Smooth muscle cell (in vitro differentiated cells): ENCODE measurements at regions not wholly inside any gene's neighbourhood (a gene's known extent, or its start where the extent isn't known, plus 50 kb on each side); places are given as distances from the start of the nearest gene placed in this dataset.

Source experiments
- DNase-seq: peaks from one replicate; lab custom pipeline; 2025; ENCODE audit not compliant: unreplicated experiment; lab: John Stamatoyannopoulos, UW
- H2AFZ ChIP-seq: fragments of 200-600 bp; sonication (generic); 2 replicates; pipeline ENCODE4 v1.6.0; 2016; ENCODE audit warnings: antibody characterized with exemption, low read depth, mild to moderate bottlenecking
- H3F3A ChIP-seq: fragments of 200-600 bp; sonication (generic); 2 replicates; pipeline ENCODE4 v1.6.0; 2017; ENCODE audit warnings: antibody characterized with exemption, low read depth
- H3K27ac ChIP-seq: fragments of 200-600 bp; sonication (generic); 2 replicates; pipeline ENCODE4 v1.5.1; 2016; ENCODE audit warnings: low read depth, mild to moderate bottlenecking
- H3K27me3 ChIP-seq: fragments of 200-600 bp; sonication (generic); 2 replicates; pipeline ENCODE4 v1.6.1; 2016; ENCODE audit warnings: low read depth, mild to moderate bottlenecking
- H3K36me3 ChIP-seq: fragments of 200-600 bp; sonication (generic); 2 replicates; pipeline ENCODE4 v1.5.1; 2016; ENCODE audit warnings: low read depth
- H3K4me1 ChIP-seq: fragments of 200-600 bp; sonication (generic); 2 replicates; pipeline ENCODE4 v1.5.1; 2016; ENCODE audit warnings: low read depth
- H3K4me2 ChIP-seq: fragments of 200-600 bp; sonication (generic); 2 replicates; pipeline ENCODE4 v1.6.0; 2016; ENCODE audit warnings: mild to moderate bottlenecking
- H3K4me3 ChIP-seq: fragments of 200-600 bp; sonication (generic); 2 replicates; pipeline ENCODE4 v1.5.1; 2016; ENCODE audit warnings: mild to moderate bottlenecking
- H3K79me2 ChIP-seq: fragments of 200-600 bp; sonication (generic); 2 replicates; pipeline ENCODE4 v1.6.0; 2016; ENCODE audit warnings: low read depth, mild to moderate bottlenecking
- H3K9ac ChIP-seq: fragments of 200-600 bp; sonication (generic); 2 replicates; pipeline ENCODE4 v1.6.0; 2016; ENCODE audit warnings: low read depth
- H3K9me3 ChIP-seq: fragments of 200-600 bp; sonication (generic); replicated peaks from 2 replicates; pipeline ENCODE4 v1.5.1; 2016; ENCODE audit warnings: low read depth
- H4K20me1 ChIP-seq: fragments of 200-600 bp; sonication (generic); 2 replicates; pipeline ENCODE4 v1.6.0; 2016; ENCODE audit warnings: low read depth
- WGBS: methylation state at CpG from one replicate; pipeline ENCODE4 v1.1.7; 2016; ENCODE audit warnings: low lambda C conversion rate; 5-methylcytosine and 5-hydroxymethylcytosine counted together
- TF ChIP-seq, protein P1 (sequence below): fragments of 200-600 bp; sonication (generic); IDR thresholded peaks from 2 replicates; pipeline ENCODE4 v1.5.1; 2017; ENCODE audit warnings: borderline replicate concordance, mild to moderate bottlenecking, antibody characterized with exemption; ENCODE audit not compliant: insufficient read depth, poor library complexity, severe bottlenecking

DNA sequence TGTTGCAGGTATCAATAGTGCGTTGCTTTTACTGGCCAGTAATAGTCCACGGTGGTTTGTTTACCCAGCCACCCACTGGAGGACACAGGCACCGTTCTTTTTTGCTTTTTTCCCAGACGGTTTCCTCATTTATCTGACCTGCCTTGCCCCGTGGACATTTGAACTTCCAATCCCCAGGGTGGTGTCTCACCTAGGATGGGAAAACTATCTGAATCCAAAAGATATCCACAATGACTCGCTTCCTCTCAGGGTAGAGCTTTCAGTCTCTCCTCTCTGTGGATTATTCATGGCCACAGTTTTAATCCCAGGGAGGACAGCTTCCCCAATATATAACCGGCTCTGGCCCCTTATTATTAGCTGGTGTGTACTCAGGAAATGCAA, 170.8 kb downstream of the FOXO1 start:
- Histone ChIP-seq H2AFZ (no peak overlapping the region), H4K20me1 (no peaks in the 10 kb centered on the region), H3K79me2 (no peaks in the 10 kb centered on the region), H3K9me3 (no peaks in the 10 kb centered on the region), H3K27ac (no peak overlapping the region), H3K4me1 (no peaks in the 10 kb centered on the region), H3K27me3 (no peaks in the 10 kb centered on the region), H3K4me3 (no peak overlapping the region), H3K4me2 (no peak overlapping the region), H3K36me3 (no peaks in the 10 kb centered on the region), H3K9ac (no peak overlapping the region), H3F3A (no peaks in the 10 kb centered on the region)
- 53% methylated on average over 7 of the region's 7 CpGs for WGBS
- TF ChIP-seq, protein P1, sequence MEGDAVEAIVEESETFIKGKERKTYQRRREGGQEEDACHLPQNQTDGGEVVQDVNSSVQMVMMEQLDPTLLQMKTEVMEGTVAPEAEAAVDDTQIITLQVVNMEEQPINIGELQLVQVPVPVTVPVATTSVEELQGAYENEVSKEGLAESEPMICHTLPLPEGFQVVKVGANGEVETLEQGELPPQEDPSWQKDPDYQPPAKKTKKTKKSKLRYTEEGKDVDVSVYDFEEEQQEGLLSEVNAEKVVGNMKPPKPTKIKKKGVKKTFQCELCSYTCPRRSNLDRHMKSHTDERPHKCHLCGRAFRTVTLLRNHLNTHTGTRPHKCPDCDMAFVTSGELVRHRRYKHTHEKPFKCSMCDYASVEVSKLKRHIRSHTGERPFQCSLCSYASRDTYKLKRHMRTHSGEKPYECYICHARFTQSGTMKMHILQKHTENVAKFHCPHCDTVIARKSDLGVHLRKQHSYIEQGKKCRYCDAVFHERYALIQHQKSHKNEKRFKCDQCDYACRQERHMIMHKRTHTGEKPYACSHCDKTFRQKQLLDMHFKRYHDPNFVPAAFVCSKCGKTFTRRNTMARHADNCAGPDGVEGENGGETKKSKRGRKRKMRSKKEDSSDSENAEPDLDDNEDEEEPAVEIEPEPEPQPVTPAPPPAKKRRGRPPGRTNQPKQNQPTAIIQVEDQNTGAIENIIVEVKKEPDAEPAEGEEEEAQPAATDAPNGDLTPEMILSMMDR: no peak
- DNase-seq: no peak

DNA sequence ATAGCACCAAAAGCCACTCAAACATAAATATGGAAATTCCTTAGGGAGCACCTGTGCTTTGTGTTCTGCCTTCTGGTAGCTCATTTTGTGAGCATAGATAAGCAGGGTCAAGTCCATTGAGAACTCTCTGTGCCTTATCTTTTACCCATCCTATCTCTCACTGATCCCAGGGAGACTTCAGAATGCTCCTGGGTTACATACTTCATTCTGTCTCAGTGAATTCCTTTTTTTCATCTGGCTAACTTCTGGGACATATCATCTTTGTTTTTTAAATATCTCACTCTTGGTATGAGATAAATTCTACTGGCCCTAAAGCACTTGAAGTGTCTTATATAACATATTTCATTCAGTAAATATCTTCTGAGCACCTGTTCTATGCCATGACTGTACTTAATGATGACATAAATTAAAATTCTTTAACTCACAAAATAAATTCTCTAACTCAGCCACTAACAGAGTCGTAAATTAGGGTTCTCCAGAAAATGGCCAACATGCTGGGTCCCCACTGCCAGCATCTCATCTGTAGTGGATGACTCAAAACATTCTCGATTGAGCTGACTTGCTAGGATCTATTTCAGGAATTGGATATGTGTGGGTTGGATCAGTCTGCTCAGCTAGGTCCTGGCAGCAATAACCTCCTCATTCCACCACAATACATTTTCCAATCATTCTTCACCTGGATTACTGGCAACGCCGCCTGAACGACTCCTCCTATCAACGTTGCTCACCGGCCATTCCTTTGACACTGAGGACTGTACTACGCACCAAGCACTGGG, 170.2 kb downstream of the FOXO1 start:
- no peak overlapping the region for H2AFZ ChIP-seq
- H3K9ac ChIP-seq: no peak overlapping the region
- H3K27me3 ChIP-seq: no peaks in the 10 kb centered on the region
- no peaks in the 10 kb centered on the region for H3F3A ChIP-seq
- no peaks in the 10 kb centered on the region for H3K79me2 ChIP-seq
- no peak overlapping the region for H3K4me2 ChIP-seq
- H3K4me3 ChIP-seq: no peak overlapping the region
- no peaks in the 10 kb centered on the region for H3K4me1 ChIP-seq
- TF ChIP-seq, protein P1: no peak
- 91% methylated on average over 8 of the region's 8 CpGs for WGBS
- H4K20me1 ChIP-seq: no peaks in the 10 kb centered on the region
- H3K27ac ChIP-seq: no peak overlapping the region
- H3K9me3 ChIP-seq: no peaks in the 10 kb centered on the region
- DNase-seq: no peak
- H3K36me3 ChIP-seq: no peaks in the 10 kb centered on the region

DNA sequence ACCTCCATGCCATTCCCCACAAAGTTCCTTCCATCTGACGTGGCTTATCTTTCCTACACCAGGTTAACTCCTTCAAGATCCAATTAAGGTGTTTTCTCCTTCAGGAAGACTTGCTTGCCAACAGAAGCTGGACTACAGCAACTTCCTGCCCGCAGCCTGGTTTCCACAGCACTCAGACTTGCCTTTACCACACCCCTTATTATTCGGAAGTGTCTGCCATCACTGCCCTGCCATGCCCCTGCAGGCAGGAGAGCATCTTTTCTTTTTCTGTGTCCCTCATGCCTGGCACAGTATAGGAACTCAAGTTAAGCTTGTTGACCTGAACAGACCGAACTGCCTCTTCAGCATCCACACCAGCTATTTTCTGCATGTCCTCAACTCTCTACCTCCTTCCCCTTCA, 168.0 kb downstream of the FOXO1 start:
- DNase-seq: no peak
- Histone ChIP-seq H3K4me2 (no peak overlapping the region), H3K9me3 (no peaks in the 10 kb centered on the region), H3F3A (no peaks in the 10 kb centered on the region), H3K9ac (no peak overlapping the region), H3K79me2 (no peaks in the 10 kb centered on the region), H2AFZ (no peak overlapping the region), H3K4me3 (no peak overlapping the region), H4K20me1 (no peaks in the 10 kb centered on the region), H3K4me1 (no peaks in the 10 kb centered on the region), H3K27me3 (no peaks in the 10 kb centered on the region), H3K36me3 (no peaks in the 10 kb centered on the region), H3K27ac (no peak overlapping the region)
- WGBS: 88% methylated on average over 4 of the region's 4 CpGs
- TF ChIP-seq, protein P1: no peak

DNA sequence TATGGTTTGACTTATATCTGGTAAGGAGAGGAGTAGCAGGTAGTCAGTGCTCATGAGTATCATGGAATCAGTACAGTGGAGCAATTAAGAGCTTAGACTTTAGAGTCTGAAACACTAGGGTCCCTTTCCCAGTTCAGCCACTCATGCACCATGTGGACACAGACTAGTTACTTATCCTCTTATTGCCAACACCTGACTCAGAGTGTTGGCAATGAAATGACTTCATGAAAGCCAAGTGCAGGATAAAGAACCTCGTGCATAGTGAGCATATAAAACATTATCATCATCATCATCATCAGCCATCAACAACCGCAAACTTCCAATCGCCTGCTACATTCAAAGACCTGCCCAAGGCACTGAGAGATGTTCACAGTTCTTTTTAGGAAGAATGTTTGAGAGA, 164.2 kb downstream of the FOXO1 start:
- no peak overlapping the region for H3K27ac ChIP-seq
- no peaks in the 10 kb centered on the region for H3K4me1 ChIP-seq
- no peaks in the 10 kb centered on the region for H3K9me3 ChIP-seq
- H3K9ac ChIP-seq: no peak overlapping the region
- H3F3A ChIP-seq: no peaks in the 10 kb centered on the region
- H3K4me2 ChIP-seq: no peak overlapping the region
- H3K79me2 ChIP-seq: no peaks in the 10 kb centered on the region
- no peaks in the 10 kb centered on the region for H3K27me3 ChIP-seq
- no peaks in the 10 kb centered on the region for H4K20me1 ChIP-seq
- TF ChIP-seq, protein P1: no peak
- H3K4me3 ChIP-seq: no peak overlapping the region
- over 99% methylated on average over 3 of the region's 3 CpGs for WGBS
- H3K36me3 ChIP-seq: no peaks in the 10 kb centered on the region
- no peak overlapping the region for H2AFZ ChIP-seq
- DNase-seq: no peak
